ENCODE measurements at regions not wholly inside any gene's neighbourhood (a gene's known extent, or its start where the extent isn't known, plus 50 kb on each side); places are given as distances from the start of the nearest gene placed in this dataset.

DNA sequence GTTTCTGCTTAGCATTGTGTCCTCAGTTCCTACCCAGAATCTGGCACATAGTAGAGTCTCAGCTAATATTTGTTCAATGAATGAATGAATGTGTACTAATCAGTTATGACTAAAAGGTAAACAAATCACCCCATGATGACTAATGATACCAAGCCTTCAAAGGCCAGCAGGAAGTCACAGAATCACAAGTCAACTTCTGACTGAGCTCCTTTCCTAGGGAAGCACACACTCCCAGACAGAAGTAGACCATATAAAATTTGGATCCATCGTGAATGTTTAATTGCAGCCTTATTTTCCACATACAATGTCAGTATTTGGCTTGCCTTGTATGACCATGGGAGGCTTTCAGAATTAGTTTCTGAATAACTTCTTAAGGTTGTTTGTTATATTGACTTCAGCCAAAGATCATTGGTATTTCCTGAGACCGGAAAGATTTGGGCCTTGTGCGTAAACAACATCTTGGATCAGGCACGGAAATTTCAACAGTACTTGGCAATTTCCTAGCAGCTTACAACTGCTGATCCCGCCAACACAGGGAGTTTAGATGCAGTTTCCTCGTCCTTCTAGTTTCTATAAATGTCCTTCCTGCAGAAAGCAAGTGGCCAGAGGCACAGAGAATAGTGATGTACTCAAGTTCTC lies 185.9 kb upstream of the ATP1B1 start:
- no peak for FAIRE-seq
- TF ChIP-seq CTCF (IDR thresholded peaks at IDR 0.05; ENCODE audit: insufficient read depth, missing control alignments): no peak
- DNase-seq (ENCODE audit: insufficient read length, low spot score): no peak

DNA sequence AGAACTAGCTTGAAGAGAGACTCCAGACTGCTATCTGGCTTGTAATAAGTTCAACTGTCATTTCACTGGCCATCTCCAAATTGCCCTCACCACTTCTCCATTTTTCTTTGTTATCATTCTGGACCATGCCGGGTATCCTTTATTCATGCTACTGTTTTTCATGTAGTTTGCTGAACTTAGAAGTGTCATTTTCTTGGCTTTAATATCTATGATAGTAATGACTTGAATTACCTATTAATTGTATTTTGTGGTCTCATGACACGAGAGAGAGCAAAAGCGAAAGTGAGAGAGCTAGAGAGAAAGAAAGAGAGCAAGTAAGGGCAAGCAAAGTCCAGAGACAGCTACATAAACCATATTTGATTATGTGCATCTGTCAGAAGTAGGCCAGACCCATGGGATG lies 184.9 kb upstream of the ATP1B1 start:
- FAIRE-seq: no peak

DNA sequence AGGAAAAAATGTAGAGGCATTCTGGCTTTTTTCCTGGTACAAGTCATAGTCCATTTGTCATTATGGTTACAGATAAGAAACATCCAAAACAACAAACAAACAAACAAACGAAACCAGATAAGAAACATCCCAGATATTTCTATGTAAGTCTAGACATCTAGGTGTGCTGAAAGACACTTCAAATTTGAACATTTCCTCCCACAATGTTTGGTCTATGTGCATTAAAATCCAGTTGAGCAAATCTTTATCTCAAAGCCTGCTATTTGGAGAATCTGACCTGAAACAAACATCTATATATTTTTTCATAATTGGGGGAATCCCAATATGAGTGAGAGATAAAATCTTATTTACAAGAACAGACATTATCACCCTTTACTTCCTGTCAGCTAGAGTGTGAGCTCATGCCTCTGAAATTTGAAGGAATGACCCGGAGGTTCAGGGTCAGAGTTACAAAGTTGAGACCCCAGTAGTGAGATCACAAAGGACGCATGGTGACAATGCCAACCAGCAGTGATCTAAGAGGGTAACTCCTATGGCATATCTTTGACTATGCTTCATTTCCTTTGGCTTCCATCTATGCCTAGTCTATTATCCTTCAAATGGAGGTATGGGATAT lies 182.9 kb upstream of the ATP1B1 start:
- FAIRE-seq: no peak
- DNase-seq (ENCODE audit: insufficient read length, low spot score): no peak

More for the DNA sequence above, 184.9 kb upstream of the ATP1B1 start:
- no peak for TF ChIP-seq CTCF (IDR thresholded peaks at IDR 0.05; ENCODE audit: insufficient read depth, missing control alignments)
- no peak for DNase-seq (ENCODE audit: insufficient read length, low spot score)

DNA sequence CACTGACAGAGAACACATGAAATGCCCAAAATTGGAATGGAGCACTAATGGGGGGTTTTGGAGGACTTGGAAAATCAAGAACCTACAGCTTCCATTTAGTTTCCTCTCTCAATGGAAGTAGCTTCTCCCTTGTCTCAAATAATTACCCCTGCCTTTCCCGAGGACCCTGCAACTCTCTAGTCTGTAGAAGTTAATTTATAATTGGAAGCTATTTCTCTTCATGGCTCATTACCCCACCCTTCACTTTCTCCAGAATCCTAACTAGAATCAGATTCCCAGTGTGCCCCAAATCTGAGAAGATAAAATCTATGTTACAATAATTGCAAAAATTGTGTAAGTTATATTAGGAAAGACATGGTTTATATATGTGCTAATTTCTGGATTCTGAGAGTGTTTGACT lies 181.5 kb upstream of the ATP1B1 start:
- no peak for DNase-seq (ENCODE audit: insufficient read length, low spot score)
- TF ChIP-seq CTCF (IDR thresholded peaks at IDR 0.05; ENCODE audit: insufficient read depth, missing control alignments): no peak
- FAIRE-seq: no peak

More for the DNA sequence above, 182.9 kb upstream of the ATP1B1 start:
- no peak for TF ChIP-seq CTCF (IDR thresholded peaks at IDR 0.05; ENCODE audit: insufficient read depth, missing control alignments)

- DNase-seq (ENCODE audit: insufficient read length, low spot score) (no peak), FAIRE-seq (no peak)
- TF ChIP-seq CTCF (IDR thresholded peaks at IDR 0.05; ENCODE audit: insufficient read depth, missing control alignments): no peak
These were observed 180.3 kb upstream of the ATP1B1 start for GRCh38 chr1:168926236-168926635.

DNA sequence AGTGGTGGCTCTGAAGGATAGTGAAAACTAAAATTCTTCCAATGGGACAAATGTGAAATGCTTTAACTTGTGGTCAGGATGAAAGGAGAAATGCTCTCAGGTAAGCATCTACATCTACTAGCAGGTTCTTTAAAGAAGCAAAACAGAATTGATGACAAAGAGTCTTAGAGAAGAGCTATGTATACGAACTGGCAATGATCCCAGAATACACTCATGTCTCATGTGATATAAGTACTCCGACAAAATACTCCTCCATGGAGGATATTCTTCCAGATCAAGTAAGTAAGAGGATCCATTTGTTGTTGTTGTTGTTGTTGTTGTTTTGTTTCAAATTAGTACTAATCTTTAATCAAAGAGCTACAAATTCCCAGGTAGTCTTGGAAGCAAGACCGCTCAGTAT lies 174.0 kb upstream of the ATP1B1 start:
- no peak for TF ChIP-seq CTCF (IDR thresholded peaks at IDR 0.05; ENCODE audit: insufficient read depth, missing control alignments)
- no peak for FAIRE-seq
- no peak for DNase-seq (ENCODE audit: insufficient read length, low spot score)

DNA sequence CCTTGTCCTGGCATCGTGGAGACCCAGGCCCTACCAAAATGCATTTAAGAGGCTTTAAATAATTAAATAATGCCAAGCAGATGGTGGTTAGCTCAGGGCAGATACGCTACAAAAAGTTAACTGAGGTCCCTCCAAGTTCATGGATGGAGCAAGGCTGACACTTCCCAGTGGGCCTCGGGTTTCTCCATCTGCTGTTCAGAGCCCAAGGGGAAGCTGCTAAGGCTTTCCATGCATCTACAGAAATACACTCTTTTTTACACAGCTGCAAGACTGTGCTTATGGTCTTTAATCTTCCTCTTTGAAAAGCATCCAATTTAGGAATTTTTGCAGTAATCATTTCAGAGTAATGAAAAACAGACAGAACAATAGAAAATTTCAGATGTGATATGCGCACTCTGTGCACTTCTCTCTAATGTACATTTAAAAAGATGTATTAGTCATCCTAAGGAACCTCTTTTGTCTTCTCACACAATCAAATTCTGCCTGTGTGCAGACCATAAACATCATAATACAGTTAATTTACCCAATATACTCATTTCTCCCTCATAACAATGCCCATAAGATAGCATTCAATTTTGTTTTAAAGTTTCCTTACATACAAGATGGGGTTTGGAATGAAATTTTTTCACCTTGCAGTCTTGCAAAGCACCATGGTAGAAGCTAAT lies 173.2 kb upstream of the ATP1B1 start:
- DNase-seq (ENCODE audit: insufficient read length, low spot score): no peak
- TF ChIP-seq CTCF (IDR thresholded peaks at IDR 0.05; ENCODE audit: insufficient read depth, missing control alignments): no peak
- no peak for FAIRE-seq
